ENCODE measurements at regions not wholly inside any gene's neighbourhood (a gene's known extent, or its start where the extent isn't known, plus 50 kb on each side); places are given as distances from the start of the nearest gene placed in this dataset.

GRCh38 chr11:110856996-110857812 lies 145.0 kb upstream of the ARHGAP20 start:
- TF ChIP-seq CTCF (IDR thresholded peaks at IDR 0.05) (no peak), POLR2A (IDR thresholded peaks at IDR 0.05) (no peak)

All from lower leg skin (tissue), 3 donors.